ENCODE measurements at regions not wholly inside any gene's neighbourhood (a gene's known extent, or its start where the extent isn't known, plus 50 kb on each side); places are given as distances from the start of the nearest gene placed in this dataset.

- TF ChIP-seq, protein P1, sequence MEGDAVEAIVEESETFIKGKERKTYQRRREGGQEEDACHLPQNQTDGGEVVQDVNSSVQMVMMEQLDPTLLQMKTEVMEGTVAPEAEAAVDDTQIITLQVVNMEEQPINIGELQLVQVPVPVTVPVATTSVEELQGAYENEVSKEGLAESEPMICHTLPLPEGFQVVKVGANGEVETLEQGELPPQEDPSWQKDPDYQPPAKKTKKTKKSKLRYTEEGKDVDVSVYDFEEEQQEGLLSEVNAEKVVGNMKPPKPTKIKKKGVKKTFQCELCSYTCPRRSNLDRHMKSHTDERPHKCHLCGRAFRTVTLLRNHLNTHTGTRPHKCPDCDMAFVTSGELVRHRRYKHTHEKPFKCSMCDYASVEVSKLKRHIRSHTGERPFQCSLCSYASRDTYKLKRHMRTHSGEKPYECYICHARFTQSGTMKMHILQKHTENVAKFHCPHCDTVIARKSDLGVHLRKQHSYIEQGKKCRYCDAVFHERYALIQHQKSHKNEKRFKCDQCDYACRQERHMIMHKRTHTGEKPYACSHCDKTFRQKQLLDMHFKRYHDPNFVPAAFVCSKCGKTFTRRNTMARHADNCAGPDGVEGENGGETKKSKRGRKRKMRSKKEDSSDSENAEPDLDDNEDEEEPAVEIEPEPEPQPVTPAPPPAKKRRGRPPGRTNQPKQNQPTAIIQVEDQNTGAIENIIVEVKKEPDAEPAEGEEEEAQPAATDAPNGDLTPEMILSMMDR (conservative IDR thresholded peaks at IDR 0.05), result no peak
- no peak for TF ChIP-seq ZFX (IDR thresholded peaks at IDR 0.05)
- no peak overlapping the region for H3K27ac ChIP-seq
These were observed 67.1 kb downstream of the TANC2 start for GRCh38 chr17:63033142-63033541.

DNA sequence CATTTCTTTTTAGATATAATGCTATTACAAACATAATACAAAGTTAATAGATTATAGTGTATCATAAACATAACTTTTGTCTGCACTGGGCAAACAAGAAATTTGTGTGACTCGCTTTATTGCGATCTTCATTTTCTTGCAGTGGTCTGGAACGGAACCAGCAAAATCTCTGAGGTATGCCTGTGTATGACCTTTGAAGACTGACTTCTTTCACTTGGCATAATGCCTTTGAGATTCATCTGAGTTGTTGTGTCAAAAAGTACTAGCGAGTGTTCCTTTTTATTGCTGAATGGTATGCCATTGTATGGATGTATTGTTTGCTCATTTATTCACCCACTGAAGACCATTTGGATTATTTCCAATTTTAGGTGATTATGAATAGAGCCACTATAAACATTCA lies 69.2 kb downstream of the TANC2 start:
- H3K27ac ChIP-seq, result no peak overlapping the region
- TF ChIP-seq, protein P1 (conservative IDR thresholded peaks at IDR 0.05), result no peak
- TF ChIP-seq ZFX (IDR thresholded peaks at IDR 0.05), result no peak

DNA sequence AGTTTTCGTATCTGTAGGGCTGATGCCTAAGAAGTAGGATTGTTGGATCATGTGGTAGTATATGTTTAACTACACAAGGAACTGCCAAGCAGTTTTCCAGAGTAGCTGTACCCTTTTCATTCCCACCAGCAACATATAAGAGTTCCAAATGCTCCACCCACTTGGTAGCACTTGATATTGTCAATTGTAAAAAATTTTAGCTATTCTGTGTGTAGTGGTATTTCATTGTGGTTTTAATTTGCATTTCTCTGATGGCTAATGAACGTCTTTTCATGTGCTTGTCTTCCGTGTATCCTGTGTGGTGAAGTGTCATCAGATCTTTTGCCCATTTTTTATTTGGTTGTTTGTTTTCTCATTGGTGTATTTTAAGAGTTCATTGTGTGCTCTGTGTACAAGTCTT lies 69.7 kb downstream of the TANC2 start:
- TF ChIP-seq, protein P1 (conservative IDR thresholded peaks at IDR 0.05), result no peak
- TF ChIP-seq ZFX (IDR thresholded peaks at IDR 0.05), result no peak
- H3K27ac ChIP-seq, result no peak overlapping the region

- no peak overlapping the region for H3K27ac ChIP-seq
- TF ChIP-seq, protein P1 (conservative IDR thresholded peaks at IDR 0.05), result no peak
- no peak for TF ChIP-seq ZFX (IDR thresholded peaks at IDR 0.05)
These were observed 73.3 kb downstream of the TANC2 start for GRCh38 chr17:63039342-63039741.

- H3K27ac ChIP-seq, result no peak overlapping the region
- TF ChIP-seq, protein P1 (conservative IDR thresholded peaks at IDR 0.05), result peak; percentile 15
- no peak for TF ChIP-seq ZFX (IDR thresholded peaks at IDR 0.05)
These were observed 74.0 kb downstream of the TANC2 start for GRCh38 chr17:63039899-63040602.

GRCh38 chr17:63040816-63041215 lies 74.8 kb downstream of the TANC2 start:
- H3K27ac ChIP-seq, result no peak overlapping the region
- no peak for TF ChIP-seq ZFX (IDR thresholded peaks at IDR 0.05)
- TF ChIP-seq, protein P1 (conservative IDR thresholded peaks at IDR 0.05), result no peak

GRCh38 chr17:63041251-63041650 lies 75.2 kb downstream of the TANC2 start:
- H3K27ac ChIP-seq, result no peak overlapping the region
- no peak for TF ChIP-seq ZFX (IDR thresholded peaks at IDR 0.05)
- TF ChIP-seq, protein P1 (conservative IDR thresholded peaks at IDR 0.05), result no peak

All from C4-2B (cell line).